ENCODE measurements at regions not wholly inside any gene's neighbourhood (a gene's known extent, or its start where the extent isn't known, plus 50 kb on each side); places are given as distances from the start of the nearest gene placed in this dataset.
A peak's percentile ranks its signal among the peaks of the same experiment; 100 is the strongest.

- no peaks in the 10 kb centered on the region for H3K4me1 ChIP-seq
- H3K4me2 ChIP-seq, result no peak overlapping the region
- no peak for ATAC-seq
- no peak for FAIRE-seq
- H3K27ac ChIP-seq, result no peak overlapping the region
- POLR2A ChIA-PET, result no interaction called here
- H3K9me3 ChIP-seq, result no peaks in the 10 kb centered on the region; the same call in 2 of the 3 replicates
- CTCF ChIA-PET, result no interaction called here
- 2% methylated on average over 3 of the region's 3 CpGs for WGBS (ENCODE audit: missing lambda C conversion rate)
- no peak for DNase-seq (ENCODE audit: low read depth in 1 of 2, low spot score in 1 of 2)
- H3K4me3 ChIP-seq, result no peak overlapping the region
- TF ChIP-seq HOXB5 (CRISPR knock-in tag; IDR thresholded peaks at IDR 0.05), result no peak
- TF ChIP-seq MAFK (IDR thresholded peaks at IDR 0.05; ENCODE audit: partially characterized antibody), result peak; percentile 96
Measured at GRCh38 chr3:73812054-73812453, 187.3 kb upstream of the PDZRN3 start.

GRCh38 chr3:73808862-73809509 lies 184.2 kb upstream of the PDZRN3 start:
- ATAC-seq (no peak), FAIRE-seq (no peak), DNase-seq (ENCODE audit: low read depth in 1 of 2, low spot score in 1 of 2) (no peak)
- CTCF ChIA-PET, result no interaction called here
- no peak overlapping the region for H3K27ac ChIP-seq
- no peaks in the 10 kb centered on the region; the same call in 2 of the 3 replicates for H3K9me3 ChIP-seq
- no peak overlapping the region for H3K4me3 ChIP-seq
- H3K4me2 ChIP-seq, result no peak overlapping the region
- POLR2A ChIA-PET, result no interaction called here
- WGBS (ENCODE audit: missing lambda C conversion rate), result 4% methylated on average over 12 of the region's 12 CpGs
- no peaks in the 10 kb centered on the region for H3K4me1 ChIP-seq
- TF ChIP-seq USF2 (IDR thresholded peaks at IDR 0.05) (no peak), CHD2 (IDR thresholded peaks at IDR 0.05; ENCODE audit: low read length, partially characterized antibody) (no peak), NFE2L2 (conservative IDR thresholded peaks at IDR 0.05; ENCODE audit: low read length) (no peak), POLR2A (IDR thresholded peaks at IDR 0.05; ENCODE audit: low read length) (no peak), FOSL2 (IDR thresholded peaks at IDR 0.05) (no peak), FOSL2 (CRISPR knock-in tag; IDR thresholded peaks at IDR 0.05) (no peak), TFCP2L1 (CRISPR knock-in tag; IDR thresholded peaks at IDR 0.05) (no peak), MYC (IDR thresholded peaks at IDR 0.05; ENCODE audit: borderline replicate concordance, low read length) (no peak), FOXS1 (CRISPR knock-in tag; IDR thresholded peaks at IDR 0.05) (no peak), HEYL (CRISPR knock-in tag; IDR thresholded peaks at IDR 0.05) (no peak), REST (IDR thresholded peaks at IDR 0.05) (no peak), RCOR1 (IDR thresholded peaks at IDR 0.05; ENCODE audit: low read depth, low read length) (no peak), CEBPB (IDR thresholded peaks at IDR 0.05) (no peak), MAZ (IDR thresholded peaks at IDR 0.05; ENCODE audit: borderline replicate concordance, low read depth, low read length) (no peak), HOXB13 (CRISPR knock-in tag; IDR thresholded peaks at IDR 0.05; ENCODE audit: low read depth) (no peak)

- Histone ChIP-seq H3K4me2 (no peak overlapping the region), H3K27ac (no peak overlapping the region), H3K4me1 (no peaks in the 10 kb centered on the region), H3K4me3 (no peak overlapping the region), H3K9me3 (no peaks in the 10 kb centered on the region; the same call in 2 of the 3 replicates)
- CTCF ChIA-PET, result no interaction called here
- TF ChIP-seq JUNB (IDR thresholded peaks at IDR 0.05), result no peak
- no peak for TF ChIP-seq RAD21 (conservative IDR thresholded peaks at IDR 0.05 in 1 of 2, IDR thresholded peaks at IDR 0.05 in 1 of 2)
- no peak for TF ChIP-seq TFCP2L1 (CRISPR knock-in tag; IDR thresholded peaks at IDR 0.05)
- no peak for TF ChIP-seq JUN (IDR thresholded peaks at IDR 0.05)
- TF ChIP-seq SREBF2 (IDR thresholded peaks at IDR 0.05), result no peak
- no peak for TF ChIP-seq HDAC2 (IDR thresholded peaks at IDR 0.05)
- ATAC-seq (no peak), FAIRE-seq (no peak), DNase-seq (ENCODE audit: low read depth in 1 of 2, low spot score in 1 of 2) (no peak)
- 0% methylated on average over 3 of the region's 3 CpGs for WGBS (ENCODE audit: missing lambda C conversion rate)
- POLR2A ChIA-PET, result no interaction called here
Measured at GRCh38 chr3:73805435-73805834, 180.7 kb upstream of the PDZRN3 start.
